ENCODE measurements at regions not wholly inside any gene's neighbourhood (a gene's known extent, or its start where the extent isn't known, plus 50 kb on each side); places are given as distances from the start of the nearest gene placed in this dataset.
A peak's percentile ranks its signal among the peaks of the same experiment; 100 is the strongest.
"Not testable (repeated sequence)": the region's sequence is repeated elsewhere in the genome, so short reads cannot be mapped to it uniquely, and the experiment has no call there.

DNA sequence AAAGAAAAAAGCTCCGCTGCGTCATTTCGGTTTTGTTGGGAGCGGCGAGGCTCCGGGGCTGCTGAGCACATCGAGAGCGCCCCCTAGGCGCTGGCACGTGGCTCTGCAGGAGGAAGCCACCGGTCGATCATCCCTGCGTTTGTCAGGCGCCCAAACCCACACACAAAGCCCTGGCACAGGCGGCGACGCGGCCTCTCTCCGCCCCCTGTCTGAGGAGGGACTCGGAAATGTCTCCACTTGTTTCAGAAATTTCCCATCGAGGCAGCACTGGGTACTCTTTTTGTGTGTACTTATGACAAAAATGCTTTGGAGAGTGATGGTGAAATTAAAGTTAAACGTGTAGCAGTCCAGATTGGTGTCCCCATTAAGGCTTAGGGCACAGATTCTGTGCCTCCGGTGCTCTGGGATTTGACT, 407.3 kb upstream of the ONECUT1 start:
- ATAC-seq = peak; percentile 81 to 87
- intact Hi-C loops (cut with DNase I) = loop anchor here (5.0 kb wide), 1 partner anchor 415 kb away; no protein-coding TSS in a partner anchor
- no peaks in the 10 kb centered on the region for H3K36me3 ChIP-seq
- H3K4me1 ChIP-seq = no peaks in the 10 kb centered on the region
- H3K27me3 ChIP-seq (ENCODE audit: low read depth) = peaks cover 11% of the 10 kb centered on the region
- H3K27ac ChIP-seq = no peak overlapping the region
- peak; percentile 63 for DNase-seq
- H3K9me3 ChIP-seq = no peaks in the 10 kb centered on the region
- TF ChIP-seq, protein P1, sequence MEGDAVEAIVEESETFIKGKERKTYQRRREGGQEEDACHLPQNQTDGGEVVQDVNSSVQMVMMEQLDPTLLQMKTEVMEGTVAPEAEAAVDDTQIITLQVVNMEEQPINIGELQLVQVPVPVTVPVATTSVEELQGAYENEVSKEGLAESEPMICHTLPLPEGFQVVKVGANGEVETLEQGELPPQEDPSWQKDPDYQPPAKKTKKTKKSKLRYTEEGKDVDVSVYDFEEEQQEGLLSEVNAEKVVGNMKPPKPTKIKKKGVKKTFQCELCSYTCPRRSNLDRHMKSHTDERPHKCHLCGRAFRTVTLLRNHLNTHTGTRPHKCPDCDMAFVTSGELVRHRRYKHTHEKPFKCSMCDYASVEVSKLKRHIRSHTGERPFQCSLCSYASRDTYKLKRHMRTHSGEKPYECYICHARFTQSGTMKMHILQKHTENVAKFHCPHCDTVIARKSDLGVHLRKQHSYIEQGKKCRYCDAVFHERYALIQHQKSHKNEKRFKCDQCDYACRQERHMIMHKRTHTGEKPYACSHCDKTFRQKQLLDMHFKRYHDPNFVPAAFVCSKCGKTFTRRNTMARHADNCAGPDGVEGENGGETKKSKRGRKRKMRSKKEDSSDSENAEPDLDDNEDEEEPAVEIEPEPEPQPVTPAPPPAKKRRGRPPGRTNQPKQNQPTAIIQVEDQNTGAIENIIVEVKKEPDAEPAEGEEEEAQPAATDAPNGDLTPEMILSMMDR (IDR thresholded peaks at IDR 0.05) = peak; percentile 78
- H3K4me3 ChIP-seq = no peak overlapping the region

DNA sequence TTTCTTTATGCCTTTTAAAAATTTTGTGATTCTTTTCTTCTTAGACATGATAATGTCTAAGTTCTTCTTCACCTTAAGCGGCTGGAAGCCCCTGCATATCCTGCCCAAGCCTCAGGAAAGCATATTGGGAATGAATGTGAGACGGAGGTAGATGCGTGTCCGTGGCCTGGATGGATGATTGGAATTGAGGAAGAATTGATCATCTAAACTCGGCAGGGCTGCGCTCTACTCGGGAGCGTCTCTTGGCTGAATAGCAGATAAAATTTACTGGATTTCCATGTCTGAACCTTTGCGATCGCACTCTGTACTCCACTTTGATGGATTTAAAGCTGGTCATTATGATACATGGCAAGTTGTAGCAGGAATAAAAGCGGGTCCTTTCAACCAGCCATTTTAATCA, 406.7 kb upstream of the ONECUT1 start:
- no peak for ATAC-seq
- intact Hi-C loops (cut with DNase I) = loop anchor here (5.0 kb wide), 1 partner anchor 414 kb away; no protein-coding TSS in a partner anchor

DNA sequence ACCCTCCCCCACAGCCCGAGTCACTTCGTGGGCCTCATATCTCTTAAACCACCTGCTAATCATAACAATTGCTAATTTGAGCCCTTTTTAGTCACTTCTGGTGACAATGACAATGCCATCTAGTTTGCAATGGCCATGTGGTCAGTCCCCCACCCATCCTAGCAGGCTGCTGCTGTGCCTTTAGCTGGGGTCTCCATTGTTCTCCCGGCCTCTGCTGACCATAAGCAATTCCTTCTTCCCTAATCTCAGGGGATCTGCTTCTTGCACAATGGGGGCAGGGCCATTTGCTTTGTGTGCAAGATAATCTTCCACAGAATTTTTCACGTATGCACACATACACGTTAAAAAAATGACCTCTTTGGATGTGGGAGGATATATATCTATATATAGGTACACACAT, 406.1 kb upstream of the ONECUT1 start:
- TF ChIP-seq, protein P1 (IDR thresholded peaks at IDR 0.05) = no peak
- Histone ChIP-seq H3K9me3 (no peaks in the 10 kb centered on the region), H3K4me3 (no peak overlapping the region), H3K36me3 (no peaks in the 10 kb centered on the region), H3K27ac (no peak overlapping the region), H3K27me3 (ENCODE audit: low read depth) (peaks cover 11% of the 10 kb centered on the region), H3K4me1 (no peaks in the 10 kb centered on the region)
- ATAC-seq = no peak
- intact Hi-C loops (cut with DNase I) = loop anchor here (5.0 kb wide), 1 partner anchor 414 kb away; no protein-coding TSS in a partner anchor
- no peak for DNase-seq

More for the DNA sequence above, 406.7 kb upstream of the ONECUT1 start:
- H3K9me3 ChIP-seq = no peaks in the 10 kb centered on the region
- no peaks in the 10 kb centered on the region for H3K4me1 ChIP-seq
- H3K36me3 ChIP-seq = no peaks in the 10 kb centered on the region
- DNase-seq = no peak
- H3K4me3 ChIP-seq = no peak overlapping the region
- H3K27ac ChIP-seq = no peak overlapping the region
- TF ChIP-seq, protein P1 (IDR thresholded peaks at IDR 0.05) = no peak
- H3K27me3 ChIP-seq (ENCODE audit: low read depth) = peaks cover 11% of the 10 kb centered on the region

DNA sequence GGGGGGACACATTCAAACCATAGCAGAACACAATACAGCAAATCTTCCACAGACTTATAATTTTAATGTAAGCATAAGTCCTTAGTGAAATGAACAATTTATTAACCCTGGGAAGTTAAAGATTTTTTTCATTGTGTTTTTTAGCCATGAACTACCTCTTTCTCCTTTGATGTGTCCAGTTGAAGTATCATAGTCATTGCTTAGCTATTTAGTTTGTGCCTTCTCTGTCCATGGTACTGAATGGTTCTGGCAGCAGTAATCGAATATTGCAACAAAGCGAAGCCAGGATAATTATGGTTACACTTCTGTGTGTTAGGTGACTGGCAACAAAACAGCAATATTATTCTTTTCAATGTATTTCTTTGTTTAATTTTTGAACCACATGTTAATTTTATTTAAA, 403.0 kb upstream of the ONECUT1 start:
- no peak for ATAC-seq
- Histone ChIP-seq H3K4me3 (no peak overlapping the region), H3K36me3 (no peaks in the 10 kb centered on the region), H3K4me1 (no peaks in the 10 kb centered on the region), H3K27ac (no peak overlapping the region), H3K9me3 (no peaks in the 10 kb centered on the region), H3K27me3 (ENCODE audit: low read depth) (peaks cover 11% of the 10 kb centered on the region)
- DNase-seq = no peak
- TF ChIP-seq, protein P1 (IDR thresholded peaks at IDR 0.05) = no peak
- intact Hi-C loops (cut with DNase I) = no loop called here

DNA sequence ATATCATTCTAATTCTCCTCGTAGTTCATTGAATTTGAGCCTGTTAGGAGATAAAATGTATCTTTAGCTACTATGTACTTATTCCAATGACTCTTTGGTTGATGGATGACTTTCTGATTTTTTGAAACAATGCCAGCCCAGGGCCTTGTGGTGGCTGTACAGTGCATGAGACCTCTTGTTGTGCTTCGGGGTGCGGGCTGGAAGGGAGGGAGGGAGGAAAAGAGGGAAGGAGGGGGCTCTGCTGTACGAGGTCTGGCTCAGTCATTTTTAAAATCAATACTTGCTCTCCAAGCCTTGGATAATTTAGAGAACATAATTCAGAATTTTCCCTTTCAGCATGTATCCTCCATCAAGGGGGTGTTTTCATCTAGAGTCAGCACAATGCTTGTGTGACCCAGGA, 399.7 kb upstream of the ONECUT1 start:
- H3K4me3 ChIP-seq = no peak overlapping the region
- no peaks in the 10 kb centered on the region for H3K4me1 ChIP-seq
- TF ChIP-seq, protein P1 (IDR thresholded peaks at IDR 0.05) = no peak
- no peaks in the 10 kb centered on the region for H3K36me3 ChIP-seq
- intact Hi-C loops (cut with DNase I) = no loop called here
- H3K27ac ChIP-seq = no peak overlapping the region
- no peaks in the 10 kb centered on the region for H3K27me3 ChIP-seq (ENCODE audit: low read depth)
- ATAC-seq (no peak), DNase-seq (no peak)
- no peaks in the 10 kb centered on the region for H3K9me3 ChIP-seq

DNA sequence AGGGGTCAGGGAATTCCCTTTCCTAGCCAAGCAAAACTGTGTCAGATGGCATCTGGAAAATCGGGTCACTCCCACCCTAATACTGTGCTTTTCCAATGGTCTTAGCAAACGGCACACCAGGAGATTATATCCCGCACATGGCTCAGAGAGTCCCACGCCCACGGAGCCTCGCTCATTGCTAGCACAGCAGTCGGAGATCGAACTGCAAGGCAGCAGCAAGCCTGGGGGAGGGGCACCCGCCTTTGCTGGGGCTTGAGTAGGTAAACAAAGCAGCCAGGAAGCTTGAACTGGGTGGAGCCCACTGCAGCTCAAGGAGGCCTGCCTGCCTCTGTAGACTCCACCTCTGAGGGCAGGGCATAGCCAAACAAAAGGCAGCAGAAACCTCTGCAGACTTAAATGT, 393.3 kb upstream of the ONECUT1 start:
- H3K36me3 ChIP-seq; H3K4me1 ChIP-seq; H3K27me3 ChIP-seq (ENCODE audit: low read depth); intact Hi-C loops (cut with DNase I); DNase-seq; ATAC-seq; H3K27ac ChIP-seq; H3K9me3 ChIP-seq; H3K4me3 ChIP-seq: not testable (repeated sequence)

Data from lower lobe of right lung (tissue), 2 donors.